ENCODE measurements at regions not wholly inside any gene's neighbourhood (a gene's known extent, or its start where the extent isn't known, plus 50 kb on each side); places are given as distances from the start of the nearest gene placed in this dataset.

DNA sequence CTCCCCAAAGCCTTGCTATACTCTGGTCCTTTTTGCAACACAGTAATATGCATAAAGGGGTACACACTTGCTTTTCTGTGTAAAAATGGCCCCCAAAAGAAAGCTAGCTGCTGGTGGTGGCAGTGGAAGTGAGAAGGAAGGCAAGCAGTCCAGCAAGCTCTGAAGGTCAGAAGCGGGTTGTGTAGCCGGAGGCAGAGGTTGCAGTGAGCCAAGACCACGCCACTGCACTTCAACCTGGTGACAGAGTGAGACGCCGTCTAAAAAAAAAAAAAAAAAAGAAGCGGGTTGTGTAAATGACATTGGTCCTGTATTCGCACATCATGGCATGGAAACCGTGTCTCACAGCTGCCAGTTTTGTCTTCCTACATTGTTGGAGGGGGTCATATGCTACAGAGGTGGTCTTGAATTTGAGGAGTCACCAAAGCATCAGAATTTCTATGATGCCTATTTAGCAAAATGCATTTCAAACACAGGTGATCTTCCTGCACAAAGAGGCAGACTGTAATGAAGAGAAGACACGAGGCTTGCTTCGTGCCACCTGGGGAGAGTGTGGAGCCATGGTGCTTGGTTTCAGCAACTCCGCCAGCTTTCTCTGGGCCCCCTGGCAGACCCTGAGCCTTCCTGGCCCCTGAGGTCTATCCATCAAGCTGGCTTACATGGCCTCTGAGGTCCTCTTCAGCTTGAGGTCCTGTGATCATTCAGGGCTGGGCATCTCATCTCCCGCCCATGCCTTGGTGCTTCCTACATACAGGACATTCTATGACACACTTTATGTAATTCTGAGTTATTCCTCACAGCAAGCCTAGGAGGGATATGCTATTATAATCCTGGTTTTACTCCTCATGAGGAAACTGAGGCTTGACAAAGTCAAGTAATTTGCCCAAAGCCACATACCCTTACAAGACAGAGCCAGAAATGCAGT is 71.0 kb downstream of the TOMM20 start:
- TF ChIP-seq CTCF (optimal IDR thresholded peaks at IDR 0.05 in 1 of 3, IDR thresholded peaks at IDR 0.05 in 1 of 3, conservative IDR thresholded peaks at IDR 0.05 in 1 of 3; ENCODE audit: extremely low read depth in 1 of 3, insufficient read depth in 2 of 3, low read length in 3 of 3) (no peak), EZH2 (IDR thresholded peaks at IDR 0.05; ENCODE audit: low read length) (no peak)
